ENCODE measurements at regions not wholly inside any gene's neighbourhood (a gene's known extent, or its start where the extent isn't known, plus 50 kb on each side); places are given as distances from the start of the nearest gene placed in this dataset.

GRCh38 chr2:156088587-156088986 lies 243.9 kb downstream of the NR4A2 start:
- no peak for DNase-seq

GRCh38 chr2:156087875-156088274 lies 244.6 kb downstream of the NR4A2 start:
- DNase-seq = no peak

GRCh38 chr2:156083763-156084493 lies 248.6 kb downstream of the NR4A2 start:
- DNase-seq = no peak

- no peak for DNase-seq
Measured at GRCh38 chr2:156079845-156080244, 252.7 kb downstream of the NR4A2 start.

DNA sequence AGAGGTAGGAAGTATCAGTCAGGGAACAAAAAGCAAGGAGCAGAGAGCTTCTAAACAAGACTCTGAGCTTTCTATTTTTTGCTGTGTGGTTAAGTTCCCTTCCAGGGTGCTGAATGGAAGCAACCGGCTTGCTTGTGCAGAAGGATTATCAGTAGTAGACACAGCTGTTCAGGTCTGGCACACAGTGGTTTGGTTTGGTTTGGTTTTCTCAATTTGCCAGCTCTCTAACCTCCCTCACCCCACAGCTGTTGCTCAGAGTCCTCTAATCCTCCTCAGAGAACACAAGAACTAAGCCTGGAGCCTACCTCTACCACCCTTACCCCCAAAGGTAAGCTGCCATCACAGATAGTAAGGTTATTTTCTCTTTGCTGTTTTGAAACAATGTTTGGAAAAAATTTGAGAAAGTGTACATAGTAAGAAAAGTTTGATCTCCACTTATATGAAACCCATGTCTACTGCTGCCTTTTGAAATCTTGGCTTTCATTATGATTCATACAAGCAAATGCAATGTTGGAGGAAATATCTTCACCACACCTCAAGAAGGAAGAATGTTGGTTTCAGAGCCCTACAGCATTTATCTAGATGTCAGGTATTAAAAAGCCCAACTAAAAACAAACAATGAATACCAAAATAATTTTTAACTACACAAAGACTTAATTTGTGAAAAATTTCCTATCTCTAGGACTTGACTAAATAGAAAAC lies 255.3 kb downstream of the NR4A2 start:
- no peak for DNase-seq

DNA sequence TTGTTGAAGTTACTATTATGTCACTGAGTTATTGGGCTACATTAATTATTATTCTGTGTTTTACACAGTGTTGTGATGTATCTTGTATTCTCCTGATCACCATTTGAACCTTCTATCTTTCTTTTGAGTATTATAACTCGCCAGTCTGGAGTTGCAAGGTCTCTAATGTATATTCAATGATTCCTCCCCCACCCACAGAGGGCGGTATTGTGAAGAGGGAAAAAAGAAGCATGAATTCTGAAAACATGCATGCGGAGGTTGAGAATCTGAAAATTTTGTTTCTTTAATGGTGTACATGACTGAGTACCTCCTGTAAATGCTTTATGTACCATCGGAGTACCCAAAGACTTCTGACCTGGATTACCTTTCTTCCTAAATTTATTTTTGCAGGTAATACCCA lies 266.6 kb downstream of the NR4A2 start:
- DNase-seq = no peak

- no peak for DNase-seq
Measured at GRCh38 chr2:156064540-156064939, 268.0 kb downstream of the NR4A2 start.

- DNase-seq = no peak
Measured at GRCh38 chr2:156057647-156058046, 274.9 kb downstream of the NR4A2 start.

GRCh38 chr2:156054983-156055382 lies 277.5 kb downstream of the NR4A2 start:
- DNase-seq = no peak

DNA sequence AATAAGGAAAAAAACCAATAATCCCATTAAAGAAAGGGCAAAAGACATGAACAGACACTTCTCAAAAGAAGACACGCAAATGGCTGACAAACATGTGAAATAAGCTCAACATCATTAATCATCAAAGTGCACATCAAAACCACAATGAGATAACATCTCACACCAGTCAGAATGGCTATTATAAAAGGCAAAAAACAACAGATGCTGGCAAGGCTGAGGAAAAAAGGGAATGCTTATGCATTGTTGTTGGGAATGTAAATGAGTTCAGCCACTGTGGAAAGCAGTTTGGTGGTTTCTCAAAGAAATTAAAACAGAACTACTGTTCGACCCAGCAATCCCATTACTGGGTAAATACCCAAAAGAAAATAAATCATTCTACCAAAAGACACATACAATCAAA lies 285.6 kb downstream of the NR4A2 start:
- DNase-seq = no peak

DNA sequence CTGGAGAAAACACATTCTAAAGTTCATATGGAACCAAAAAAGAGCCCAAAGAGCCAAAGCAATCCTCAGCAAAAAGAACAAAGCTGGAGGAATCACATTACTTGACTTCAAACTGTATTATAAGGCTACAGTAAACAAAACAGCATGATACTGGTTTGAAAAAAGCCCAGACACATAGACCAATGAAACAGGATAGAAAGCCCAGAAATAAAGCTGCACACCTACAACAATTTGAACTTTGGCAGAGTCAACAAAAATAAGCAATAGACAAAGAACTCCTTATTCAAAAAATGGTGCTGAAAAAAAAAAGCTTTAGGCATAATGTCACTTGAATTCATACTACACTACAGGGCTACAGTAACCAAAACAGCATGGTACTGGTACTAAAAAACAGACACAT lies 289.6 kb downstream of the NR4A2 start:
- DNase-seq = no peak

DNA sequence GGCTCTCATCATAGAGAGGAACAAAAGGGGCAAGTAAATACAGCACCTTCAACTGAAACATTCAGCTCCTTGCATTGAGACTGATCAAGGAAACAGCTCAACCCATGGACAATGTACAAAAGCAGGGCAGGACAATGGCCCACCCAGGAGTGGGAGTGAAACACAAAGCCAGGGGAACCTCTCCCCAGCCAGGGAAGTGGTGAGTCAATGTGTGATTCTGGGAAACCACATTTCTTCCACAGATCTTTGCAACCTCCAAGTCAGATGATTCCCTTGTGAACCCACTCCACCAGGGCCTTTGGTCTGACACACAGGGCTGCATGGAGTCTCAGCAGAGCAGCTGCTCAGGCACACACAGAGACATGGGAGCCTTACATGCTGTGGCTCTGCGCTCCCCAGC lies 294.5 kb downstream of the NR4A2 start:
- DNase-seq = no peak

DNA sequence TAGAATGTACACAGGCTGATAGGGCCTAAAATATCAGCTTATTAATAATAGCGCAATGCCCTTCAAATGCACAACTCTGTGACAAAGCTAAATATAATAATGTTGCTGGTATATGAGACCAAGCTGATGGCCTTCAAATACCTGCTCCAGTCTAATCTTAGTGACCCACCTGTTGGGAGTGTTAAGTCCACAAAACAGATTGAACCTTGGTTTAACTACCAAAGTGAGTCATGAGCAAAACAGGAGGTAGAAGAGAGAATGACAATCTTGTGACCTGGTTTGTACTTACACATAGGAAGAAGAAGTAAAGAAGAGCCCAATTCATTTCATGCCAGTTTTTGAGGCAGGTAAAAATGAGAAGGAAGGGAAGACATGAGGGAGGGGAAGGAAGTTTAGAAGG lies 295.0 kb downstream of the NR4A2 start:
- no peak for DNase-seq

DNA sequence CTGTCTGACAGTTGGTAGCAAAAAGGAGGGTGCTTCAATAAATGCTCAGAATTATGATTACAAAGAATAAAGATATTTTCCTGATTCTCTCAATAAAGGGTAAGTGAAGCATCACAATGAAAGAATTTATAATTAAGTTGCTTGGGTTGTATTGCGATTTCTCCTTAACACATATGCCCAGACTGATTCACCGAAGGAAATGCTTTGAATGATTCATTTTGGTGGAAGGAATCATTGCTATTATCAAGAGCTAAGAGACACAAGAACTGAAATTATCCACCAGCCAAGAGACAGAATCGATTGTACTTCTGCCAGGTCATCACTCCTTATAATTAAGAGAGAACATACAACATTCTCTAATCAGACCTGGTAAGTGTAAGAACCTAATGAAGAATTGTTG lies 301.4 kb downstream of the NR4A2 start:
- no peak for DNase-seq

DNA sequence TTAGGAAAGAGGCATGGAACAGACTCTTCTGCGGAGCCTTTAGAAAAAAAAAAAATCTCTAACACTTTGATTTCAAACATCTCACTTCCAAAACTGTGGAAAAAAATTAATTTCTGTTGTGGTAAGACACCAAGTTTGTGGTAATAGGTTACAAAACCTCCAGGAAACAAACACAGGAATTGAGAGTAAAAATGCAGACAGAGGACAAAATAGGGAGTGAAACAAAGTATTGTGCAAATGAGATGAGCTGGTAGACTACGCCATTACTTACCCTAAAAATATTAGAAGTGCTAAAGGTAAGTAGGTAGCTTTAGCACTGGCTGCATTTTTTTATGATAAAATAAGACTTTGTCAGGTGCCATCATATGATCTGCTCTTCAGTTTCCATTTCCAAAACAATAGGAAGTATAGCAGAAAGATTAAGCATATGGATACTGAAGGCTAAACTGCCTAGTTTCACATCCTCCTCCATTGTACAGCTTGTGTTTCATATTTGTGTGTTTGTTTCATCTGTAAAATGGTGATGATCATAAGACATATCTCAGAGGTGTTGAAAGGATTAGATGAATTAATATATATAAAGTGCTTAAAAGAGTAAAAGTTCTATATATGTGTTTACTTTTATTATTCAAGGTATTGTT lies 309.2 kb downstream of the NR4A2 start:
- no peak for DNase-seq

DNA sequence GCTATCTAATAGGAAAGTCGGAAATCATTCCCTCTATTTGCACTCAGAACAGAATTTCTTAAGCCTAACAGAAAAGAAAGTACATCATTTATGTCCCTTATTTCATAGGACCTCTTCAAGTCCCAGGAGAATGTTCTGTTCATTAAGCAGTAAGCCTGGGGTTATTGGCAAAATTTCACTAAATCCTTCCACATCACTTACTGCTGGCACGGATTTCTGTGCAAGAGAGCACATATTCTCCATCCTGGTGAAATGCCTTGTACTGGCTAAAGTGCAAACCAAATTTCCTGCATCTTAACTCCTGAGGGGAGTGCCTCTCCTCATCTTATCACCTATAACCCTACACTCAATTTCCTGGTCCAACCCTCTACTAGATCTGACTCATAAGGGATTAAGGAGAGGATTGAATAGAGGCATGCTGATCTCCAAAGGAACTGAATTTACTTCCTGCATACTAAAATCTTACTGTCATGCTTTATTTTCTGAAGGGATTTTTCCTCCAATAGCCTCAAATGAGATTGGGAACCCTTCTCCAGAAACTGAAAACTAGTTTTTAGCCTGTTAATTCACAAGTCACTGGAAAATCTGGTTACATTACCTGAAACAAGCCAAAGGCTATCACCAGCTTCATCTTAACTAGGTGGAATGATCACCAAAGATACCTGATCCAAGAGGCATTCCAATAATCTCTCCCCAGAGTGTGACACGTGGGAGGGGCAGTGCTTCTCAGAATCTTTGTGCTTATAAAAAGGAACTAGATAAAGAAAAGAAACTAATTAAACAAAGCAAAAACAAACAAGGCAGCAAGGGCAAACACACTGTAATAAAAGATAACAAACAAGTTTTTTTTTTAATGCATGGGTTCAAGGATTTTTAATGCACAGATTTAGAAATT lies 311.1 kb downstream of the NR4A2 start:
- no peak for DNase-seq

DNA sequence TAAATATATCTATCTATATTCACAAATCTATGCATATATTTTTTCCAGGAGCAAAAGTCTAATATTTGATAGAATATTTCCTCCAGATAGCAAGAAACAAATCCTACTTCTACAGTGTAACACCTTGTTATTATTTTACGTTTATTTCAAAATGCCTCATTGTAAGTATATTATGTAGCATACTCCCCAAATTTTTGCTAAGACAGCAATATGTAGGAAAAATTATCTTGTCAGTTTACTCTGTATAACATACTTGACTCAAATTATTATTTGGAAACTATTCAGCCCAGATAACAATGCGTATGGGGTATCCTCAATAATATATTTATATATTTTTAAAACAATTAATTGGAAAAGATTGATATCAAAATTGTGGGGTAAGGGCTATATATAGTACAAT lies 313.2 kb downstream of the NR4A2 start:
- no peak for DNase-seq

- DNase-seq = no peak
Measured at GRCh38 chr2:156017341-156017885, 315.1 kb downstream of the NR4A2 start.

DNA sequence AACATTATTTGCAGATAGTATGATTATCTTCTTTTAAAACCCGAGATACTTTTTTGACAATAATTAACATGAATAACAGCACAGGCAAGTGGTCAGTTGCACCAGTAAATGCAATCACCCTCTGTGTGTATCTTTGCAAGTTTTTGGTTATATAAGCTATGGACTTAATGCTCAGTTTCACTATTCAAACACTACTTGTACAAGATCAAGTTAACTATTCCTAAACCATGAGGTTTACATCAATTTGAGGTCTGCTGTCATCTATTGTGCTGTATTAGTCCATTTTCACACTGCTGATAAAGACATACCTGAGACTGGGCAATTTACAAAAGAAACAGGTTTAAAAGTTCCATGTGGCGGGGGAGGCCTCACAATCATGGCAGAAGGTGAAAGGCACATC lies 323.2 kb downstream of the NR4A2 start:
- DNase-seq = no peak

GRCh38 chr2:156006721-156007618 lies 325.6 kb downstream of the NR4A2 start:
- DNase-seq = no peak

Data from right lung (tissue), 2 donors.